Stimulated activated effector memory CD8-positive, alpha-beta T cell treated with anti-CD3 and anti-CD28 coated beads, Interleukin-12 subunit alpha, Interleukin-12 subunit beta, amount 100 ng/mL, for 72 hours (primary cell): ENCODE measurements at regions not wholly inside any gene's neighbourhood (a gene's known extent, or its start where the extent isn't known, plus 50 kb on each side); places are given as distances from the start of the nearest gene placed in this dataset.
"Not testable (repeated sequence)": the region's sequence is repeated elsewhere in the genome, so short reads cannot be mapped to it uniquely, and the experiment has no call there.

Source experiments
- ATAC-seq: fragments of 150-1000 bp; cut with Tn5 transposase; 2 replicates; pipeline ENCODE4 v1.10.0; 2021
- DNase-seq, 2 donors: peaks; one replicate each; pipeline ENCODE4 v3.0.0; 2021 to 2022; ENCODE audit warnings: low spot score in 2 of 2
- H3K27ac Mint-ChIP-seq: one replicate; pipeline ENCODE4 v1.8.0; 2022; ENCODE audit warnings: mild to moderate bottlenecking, mixed read lengths
- H3K36me3 Mint-ChIP-seq: one replicate; pipeline ENCODE4 v1.8.0; 2022; ENCODE audit warnings: mild to moderate bottlenecking, mixed read lengths
- H3K4me1 Mint-ChIP-seq: one replicate; pipeline ENCODE4 v1.8.0; 2022; ENCODE audit warnings: mixed read lengths
- H3K4me3 Mint-ChIP-seq: one replicate; pipeline ENCODE4 v1.8.0; 2022; ENCODE audit warnings: mild to moderate bottlenecking, mixed read lengths
- H3K9me3 Mint-ChIP-seq: one replicate; pipeline ENCODE4 v1.8.0; 2022; ENCODE audit warnings: mixed read lengths

DNA sequence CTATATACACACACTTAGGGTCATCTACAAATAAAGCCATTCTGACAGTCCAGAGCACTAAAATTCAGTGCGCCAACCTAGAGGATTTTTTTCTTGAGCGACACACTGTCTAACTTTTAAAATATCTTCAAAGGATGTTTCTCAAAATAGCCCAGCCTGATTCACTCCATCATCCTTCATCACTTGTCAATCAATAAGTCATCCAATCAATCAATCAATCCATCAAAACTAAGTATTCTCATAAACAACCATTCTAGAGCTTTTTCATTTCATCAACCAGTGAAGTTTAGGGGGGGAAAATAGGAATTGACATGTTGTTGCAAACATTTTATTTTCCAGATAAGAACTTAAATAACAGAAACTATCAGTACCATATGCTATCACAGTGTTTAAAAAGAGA, 183.2 kb downstream of the HDGFL1 start:
- Mint-ChIP-seq H3K36me3 (no peaks in the 10 kb centered on the region), H3K4me1 (no peaks in the 10 kb centered on the region), H3K9me3 (peaks cover 6% of the 10 kb centered on the region), H3K27ac (no peak overlapping the region), H3K4me3 (no peak overlapping the region)
- DNase-seq (no peak), ATAC-seq (no peak)

- peaks cover 2% of the 10 kb centered on the region for H3K9me3 Mint-ChIP-seq
- no peak overlapping the region for H3K27ac Mint-ChIP-seq
- no peaks in the 10 kb centered on the region for H3K4me1 Mint-ChIP-seq
- DNase-seq (no peak), ATAC-seq (no peak)
- H3K36me3 Mint-ChIP-seq: no peaks in the 10 kb centered on the region
- H3K4me3 Mint-ChIP-seq: no peak overlapping the region
Observed at GRCh38 chr6:22754061-22754460, 184.7 kb downstream of the HDGFL1 start.

- no peak overlapping the region for H3K27ac Mint-ChIP-seq
- H3K4me1 Mint-ChIP-seq: no peaks in the 10 kb centered on the region
- no peak overlapping the region for H3K4me3 Mint-ChIP-seq
- H3K36me3 Mint-ChIP-seq: no peaks in the 10 kb centered on the region
- H3K9me3 Mint-ChIP-seq: peaks cover 2% of the 10 kb centered on the region
- ATAC-seq (no peak), DNase-seq (no peak)
Observed at GRCh38 chr6:22755605-22756004, 186.2 kb downstream of the HDGFL1 start.

DNA sequence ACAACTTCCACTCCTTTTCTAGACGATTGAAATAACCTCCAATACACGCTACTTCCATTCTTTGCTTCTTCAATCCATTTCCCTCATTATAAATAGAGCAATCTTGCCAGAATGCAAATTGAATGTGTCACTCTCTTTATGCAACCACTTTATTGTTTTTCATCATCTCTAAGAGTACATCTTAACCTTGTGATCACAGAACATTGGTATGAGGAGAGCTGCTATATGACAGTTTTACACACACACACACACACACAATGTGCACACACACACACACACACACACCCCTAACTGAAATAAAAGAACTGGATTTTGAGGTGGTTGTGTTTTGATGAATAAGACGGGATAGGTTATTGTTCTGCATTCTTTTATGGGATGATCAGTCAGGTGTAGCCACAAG, 187.0 kb downstream of the HDGFL1 start:
- peaks cover 2% of the 10 kb centered on the region for H3K9me3 Mint-ChIP-seq
- H3K36me3 Mint-ChIP-seq: no peaks in the 10 kb centered on the region
- H3K4me3 Mint-ChIP-seq: no peak overlapping the region
- no peak for ATAC-seq
- DNase-seq: no peak
- H3K4me1 Mint-ChIP-seq: no peaks in the 10 kb centered on the region
- no peak overlapping the region for H3K27ac Mint-ChIP-seq

DNA sequence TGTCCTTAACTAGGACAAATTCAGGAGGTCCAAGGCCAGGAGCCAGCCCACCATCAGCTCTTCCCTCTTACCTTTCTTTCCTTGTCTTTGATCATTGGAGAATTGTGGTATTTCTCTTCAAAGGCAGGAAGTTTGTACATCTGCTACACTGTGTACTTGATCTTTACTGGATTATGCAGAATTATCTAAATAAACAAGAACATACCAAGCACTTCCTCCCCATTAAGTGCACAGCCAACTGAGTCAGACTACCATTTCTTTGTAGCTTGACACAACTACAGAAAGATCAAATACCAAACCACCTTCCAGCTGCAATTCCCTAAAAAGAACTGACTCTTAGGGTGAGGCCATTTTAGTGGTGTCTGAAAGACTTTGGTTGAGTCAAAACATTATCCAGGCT, 195.1 kb downstream of the HDGFL1 start:
- H3K27ac Mint-ChIP-seq: no peak overlapping the region
- H3K4me1 Mint-ChIP-seq: no peaks in the 10 kb centered on the region

GRCh38 chr6:22765015-22765414, 195.6 kb downstream of the HDGFL1 start:
- H3K4me1 Mint-ChIP-seq: no peaks in the 10 kb centered on the region
- DNase-seq: no peak
- no peak overlapping the region for H3K4me3 Mint-ChIP-seq
- no peaks in the 10 kb centered on the region for H3K36me3 Mint-ChIP-seq
- peaks cover 6% of the 10 kb centered on the region for H3K9me3 Mint-ChIP-seq
- H3K27ac Mint-ChIP-seq: no peak overlapping the region
- ATAC-seq: no peak

More for the DNA sequence above, 195.1 kb downstream of the HDGFL1 start:
- no peaks in the 10 kb centered on the region for H3K36me3 Mint-ChIP-seq
- DNase-seq: no peak
- peaks cover 5% of the 10 kb centered on the region for H3K9me3 Mint-ChIP-seq
- no peak for ATAC-seq
- no peak overlapping the region for H3K4me3 Mint-ChIP-seq

DNA sequence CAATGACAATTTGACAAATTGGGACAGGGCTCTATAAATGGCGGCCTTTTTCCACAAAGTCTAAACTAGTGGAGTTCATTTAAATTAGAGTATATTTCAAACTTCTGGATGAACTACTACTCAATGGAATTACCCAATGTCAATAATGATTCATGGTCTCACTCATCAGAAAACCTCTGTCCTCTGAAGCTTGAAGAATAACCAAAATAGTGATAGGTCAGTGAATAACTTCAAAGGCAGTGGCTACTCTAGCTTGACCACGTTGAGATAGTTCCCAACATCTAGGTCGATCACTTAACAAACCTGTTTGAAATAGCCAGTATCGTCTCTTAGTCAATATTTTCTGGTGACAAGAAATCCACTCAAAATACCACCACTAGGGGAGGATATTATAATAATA, 197.6 kb downstream of the HDGFL1 start:
- Mint-ChIP-seq H3K4me3 (no peak overlapping the region), H3K9me3 (peaks cover 9% of the 10 kb centered on the region), H3K4me1 (no peaks in the 10 kb centered on the region), H3K36me3 (no peaks in the 10 kb centered on the region), H3K27ac (no peak overlapping the region)
- DNase-seq (no peak), ATAC-seq (no peak)

- no peak for ATAC-seq
- DNase-seq: no peak
- Mint-ChIP-seq H3K4me1 (no peaks in the 10 kb centered on the region), H3K4me3 (no peak overlapping the region), H3K9me3 (peaks cover 9% of the 10 kb centered on the region), H3K27ac (no peak overlapping the region), H3K36me3 (no peaks in the 10 kb centered on the region)
Observed at GRCh38 chr6:22770054-22770453, 200.7 kb downstream of the HDGFL1 start.

DNA sequence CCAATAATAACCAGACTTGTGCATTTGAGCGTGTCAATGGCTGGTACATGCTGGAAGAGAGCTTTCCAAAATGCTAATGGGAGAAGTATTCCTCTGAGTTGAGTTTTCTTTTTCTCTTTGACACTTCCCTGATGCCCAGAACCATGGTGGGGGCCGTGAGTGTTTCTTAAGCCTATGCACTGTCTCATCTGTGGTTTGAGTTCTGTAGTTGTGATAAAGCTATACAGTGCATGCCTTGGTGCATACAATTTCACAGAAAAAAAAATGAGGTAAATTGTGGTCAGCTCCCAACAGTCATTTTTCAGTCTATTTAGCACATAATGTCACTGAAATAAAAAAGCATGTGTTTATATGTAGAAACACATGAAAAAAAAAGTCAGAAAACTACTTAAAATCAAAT, 204.8 kb downstream of the HDGFL1 start:
- no peak for DNase-seq
- no peaks in the 10 kb centered on the region for H3K4me1 Mint-ChIP-seq
- peaks cover 19% of the 10 kb centered on the region for H3K9me3 Mint-ChIP-seq
- H3K4me3 Mint-ChIP-seq: no peak overlapping the region
- no peak overlapping the region for H3K27ac Mint-ChIP-seq
- H3K36me3 Mint-ChIP-seq: no peaks in the 10 kb centered on the region
- ATAC-seq: no peak

DNA sequence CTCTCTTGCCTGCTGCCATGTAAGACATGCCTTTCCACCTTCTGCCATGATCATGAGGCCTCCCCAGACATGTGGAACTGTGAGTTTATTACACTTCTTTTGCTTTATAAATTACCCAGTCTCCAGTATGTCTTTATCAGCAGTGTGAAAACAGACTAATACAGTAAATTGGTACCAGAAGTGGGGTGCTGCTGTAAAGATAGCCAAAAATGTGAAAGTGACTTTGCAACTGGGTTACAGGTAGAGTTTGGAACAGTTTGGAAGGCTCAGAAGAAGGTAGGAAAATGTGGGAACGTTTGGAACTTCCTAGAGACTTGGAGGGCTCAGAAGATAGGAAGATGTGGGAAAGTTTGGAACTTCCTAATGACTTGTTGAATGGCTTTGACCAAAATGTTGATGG, 209.1 kb downstream of the HDGFL1 start:
- not testable (repeated sequence) for H3K4me1 Mint-ChIP-seq, H3K36me3 Mint-ChIP-seq, H3K4me3 Mint-ChIP-seq, DNase-seq, ATAC-seq, H3K27ac Mint-ChIP-seq
- H3K9me3 Mint-ChIP-seq: peaks cover 20% of the 10 kb centered on the region

DNA sequence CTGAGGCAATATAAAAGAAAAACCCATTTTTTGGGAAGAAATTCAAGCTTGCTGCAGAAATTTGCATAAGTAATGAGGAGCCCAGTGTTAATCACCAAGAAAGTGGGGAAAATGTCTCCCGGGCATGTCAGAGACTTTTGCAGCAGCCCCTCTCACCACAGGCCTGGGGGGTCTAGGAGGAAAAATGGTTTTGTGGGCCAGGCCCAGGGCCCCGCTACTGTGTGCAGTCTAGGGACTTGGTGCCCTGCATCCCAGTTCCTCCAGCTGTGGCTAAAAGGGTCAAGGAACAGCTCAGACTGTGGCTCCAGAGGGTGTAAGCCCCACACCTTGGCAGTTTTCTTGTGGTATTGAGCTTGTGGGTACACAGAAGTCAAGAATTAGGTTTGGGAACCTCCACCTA, 209.7 kb downstream of the HDGFL1 start:
- no peak overlapping the region for H3K27ac Mint-ChIP-seq
- H3K36me3 Mint-ChIP-seq: no peaks in the 10 kb centered on the region
- no peaks in the 10 kb centered on the region for H3K4me1 Mint-ChIP-seq
- peaks cover 26% of the 10 kb centered on the region for H3K9me3 Mint-ChIP-seq
- DNase-seq (no peak), ATAC-seq (no peak)
- H3K4me3 Mint-ChIP-seq: no peak overlapping the region

DNA sequence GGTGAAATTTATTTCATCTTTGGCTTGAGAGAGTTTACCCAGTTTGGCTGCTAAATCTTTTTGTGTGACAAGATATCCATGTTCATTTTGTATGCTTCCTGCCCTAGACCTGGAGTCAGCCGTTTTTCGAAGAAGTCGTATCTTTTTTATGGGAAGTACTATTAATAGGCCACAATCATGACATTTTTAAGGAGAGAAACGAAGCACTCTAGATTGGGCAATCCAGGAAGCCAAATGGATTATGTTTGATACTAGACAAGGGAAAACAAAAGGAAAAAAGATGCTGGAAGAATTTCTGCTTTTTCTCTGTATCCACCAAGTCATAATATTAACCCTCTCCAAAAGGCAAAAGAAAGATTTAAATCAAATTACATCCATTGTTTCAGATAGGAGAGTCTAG, 214.6 kb downstream of the HDGFL1 start:
- no peak overlapping the region for H3K27ac Mint-ChIP-seq
- ATAC-seq: no peak
- no peak overlapping the region for H3K4me3 Mint-ChIP-seq
- no peaks in the 10 kb centered on the region for H3K4me1 Mint-ChIP-seq
- H3K36me3 Mint-ChIP-seq: no peaks in the 10 kb centered on the region
- peaks cover 16% of the 10 kb centered on the region for H3K9me3 Mint-ChIP-seq
- no peak for DNase-seq

DNA sequence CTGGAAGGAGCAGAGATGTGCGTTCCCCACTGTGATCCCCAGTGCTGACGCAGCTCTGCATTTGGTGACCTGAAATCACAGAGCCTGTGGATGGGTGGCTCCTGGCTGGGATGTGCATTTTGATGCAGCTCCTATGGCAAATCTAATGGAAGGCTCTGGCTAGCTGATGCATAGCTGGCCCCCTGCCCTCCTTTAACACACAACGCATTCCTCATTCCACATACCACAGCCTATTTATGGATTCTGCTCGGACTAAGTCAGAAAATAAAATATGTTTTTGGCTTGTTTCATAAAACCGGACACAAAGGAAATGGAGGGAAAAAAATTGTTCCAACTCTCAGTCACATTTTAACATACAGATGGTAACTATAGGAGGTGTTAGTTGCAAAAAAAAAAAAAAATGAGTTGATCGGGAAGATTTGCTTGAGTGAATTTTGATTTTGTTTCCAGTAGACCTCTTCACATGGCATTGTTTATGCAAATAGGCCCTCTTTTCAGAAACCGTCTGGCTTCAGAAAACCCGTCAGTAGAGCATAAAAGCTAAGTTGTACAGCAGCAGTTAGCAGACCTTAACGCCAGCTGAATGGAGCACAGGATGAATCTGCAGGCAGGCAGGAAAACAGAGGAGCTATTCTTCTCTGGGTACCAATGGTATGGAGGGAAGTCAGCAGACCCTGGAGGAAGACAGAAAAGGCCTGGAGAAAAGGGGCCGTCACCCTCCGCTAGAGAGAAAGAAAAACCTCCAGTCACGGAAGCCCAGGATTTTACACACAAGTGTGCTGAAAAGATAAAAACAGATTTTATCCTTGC, 215.4 kb downstream of the HDGFL1 start:
- Mint-ChIP-seq H3K27ac (no peak overlapping the region), H3K36me3 (no peaks in the 10 kb centered on the region), H3K4me3 (no peak overlapping the region), H3K4me1 (no peaks in the 10 kb centered on the region), H3K9me3 (peaks cover 14% of the 10 kb centered on the region)
- ATAC-seq: no peak
- DNase-seq: no peak

GRCh38 chr6:22788038-22788437, 218.7 kb downstream of the HDGFL1 start:
- no peak overlapping the region for H3K27ac Mint-ChIP-seq
- DNase-seq (no peak), ATAC-seq (no peak)

DNA sequence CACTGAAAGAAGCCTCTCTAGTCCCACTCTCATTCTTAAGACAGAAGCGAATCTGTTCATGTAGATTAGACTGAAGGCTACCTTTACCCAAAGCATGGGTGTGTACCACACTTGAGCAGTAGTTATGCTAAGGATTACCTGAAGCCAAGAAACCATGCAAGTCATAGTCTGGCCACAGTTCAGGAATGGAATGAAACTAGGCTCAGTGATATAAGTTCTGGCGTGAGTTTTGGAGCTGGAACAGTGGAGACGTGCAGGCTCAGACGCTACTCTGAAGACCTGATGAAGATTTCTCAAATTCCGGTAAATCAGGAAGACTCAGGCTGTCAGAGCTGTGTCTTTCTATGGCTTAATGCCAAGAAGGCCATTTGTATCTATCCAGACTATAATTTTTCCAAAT, 219.9 kb downstream of the HDGFL1 start:
- no peak overlapping the region for H3K27ac Mint-ChIP-seq
- H3K4me3 Mint-ChIP-seq: no peak overlapping the region
- no peak for DNase-seq
- no peaks in the 10 kb centered on the region for H3K4me1 Mint-ChIP-seq
- peaks cover 9% of the 10 kb centered on the region for H3K9me3 Mint-ChIP-seq
- no peak for ATAC-seq
- no peaks in the 10 kb centered on the region for H3K36me3 Mint-ChIP-seq

More at GRCh38 chr6:22788038-22788437, 218.7 kb downstream of the HDGFL1 start:
- Mint-ChIP-seq H3K36me3 (no peaks in the 10 kb centered on the region), H3K4me3 (no peak overlapping the region), H3K4me1 (no peaks in the 10 kb centered on the region), H3K9me3 (peaks cover 17% of the 10 kb centered on the region)

DNA sequence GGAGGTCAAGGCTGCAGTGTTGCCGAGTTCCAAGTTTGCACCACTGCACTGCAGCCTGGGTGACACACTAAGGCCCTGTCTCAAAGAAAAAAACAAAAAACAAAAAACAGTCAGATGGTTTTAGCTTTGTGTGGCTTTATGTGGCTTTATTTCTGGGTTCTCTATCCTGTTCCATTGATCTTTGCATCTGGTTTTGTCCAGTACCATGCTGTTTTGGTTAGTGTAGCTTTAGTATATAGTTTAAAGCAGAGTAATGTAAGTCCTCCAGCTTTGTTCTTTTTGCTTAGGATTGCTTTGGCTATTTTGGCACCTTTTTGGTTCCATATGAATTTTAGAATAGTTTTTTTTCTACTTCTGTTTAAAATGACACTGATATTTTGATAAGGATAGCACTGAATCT, 225.5 kb downstream of the HDGFL1 start:
- Mint-ChIP-seq H3K4me1 (no peaks in the 10 kb centered on the region), H3K27ac (no peak overlapping the region), H3K36me3 (no peaks in the 10 kb centered on the region), H3K4me3 (no peak overlapping the region), H3K9me3 (peaks cover 19% of the 10 kb centered on the region)
- ATAC-seq: no peak
- no peak for DNase-seq
